WTC11 (cell line): ENCODE measurements at regions not wholly inside any gene's neighbourhood (a gene's known extent, or its start where the extent isn't known, plus 50 kb on each side); places are given as distances from the start of the nearest gene placed in this dataset.

ENCODE experiments used
- CTCF ChIP-seq: fragments of 200-600 bp; IDR thresholded peaks from 2 replicates; pipeline ENCODE4 v1.8.0; 2022; ENCODE audit warnings: antibody characterized with exemption
- E2F4 ChIP-seq: sonication (generic); formaldehyde crosslinking; IDR thresholded peaks from 2 replicates; pipeline ENCODE4 v1.8.1; 2022; ENCODE audit warnings: low read depth, mild to moderate bottlenecking, moderate library complexity, missing genetic modification reagents, borderline replicate concordance
- ZNF416 ChIP-seq: fragments of 250-450 bp; sonication (Bioruptor Pico); IDR thresholded peaks from 2 replicates; pipeline ENCODE4 v1.9.0; 2021; ENCODE audit warnings: mild to moderate bottlenecking, inconsistent platforms

- TF ChIP-seq CTCF (no peak), ZNF416 (CRISPR knock-in tag) (no peak), E2F4 (CRISPR knock-in tag) (no peak)
Measured at GRCh38 chr19:57063070-57063469, 56.7 kb upstream of the USP29 start.
